GM10266 (cell line): ENCODE measurements at regions not wholly inside any gene's neighbourhood (a gene's known extent, or its start where the extent isn't known, plus 50 kb on each side); places are given as distances from the start of the nearest gene placed in this dataset.

ENCODE experiments used
- DNase-seq: peaks from one replicate; pipeline ENCODE4 v3.0.0; 2012; ENCODE audit errors: extremely low spot score
- CTCF ChIP-seq: IDR thresholded peaks from 2 replicates; pipeline ENCODE4 v1.5.1; 2012; ENCODE audit warnings: mild to moderate bottlenecking, low read depth; ENCODE audit not compliant: control insufficient read depth, insufficient read depth; ENCODE audit errors: missing control alignments

- no peak for TF ChIP-seq CTCF
- DNase-seq = no peak
Observed at GRCh38 chr1:204819495-204819894, 51.2 kb upstream of the NFASC start.
